ENCODE measurements at regions not wholly inside any gene's neighbourhood (a gene's known extent, or its start where the extent isn't known, plus 50 kb on each side); places are given as distances from the start of the nearest gene placed in this dataset.

DNA sequence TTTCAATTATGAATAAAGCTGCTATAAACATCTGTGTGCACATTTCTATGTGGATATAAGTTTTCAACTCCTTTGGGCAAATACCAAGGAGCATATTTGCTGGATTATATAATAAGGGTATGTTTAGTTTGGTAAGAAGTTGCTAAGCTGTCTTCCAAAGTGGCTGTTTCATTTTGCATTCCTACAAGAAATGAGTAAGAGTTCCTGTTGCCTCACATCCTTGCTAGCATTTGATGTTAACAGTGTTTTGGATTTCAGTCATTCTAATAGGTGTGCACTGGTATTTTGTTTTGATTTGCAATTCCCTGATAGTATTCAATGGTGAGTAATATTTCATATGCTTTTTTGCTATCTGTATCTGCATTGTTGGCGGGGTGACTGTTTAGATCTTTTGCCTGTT lies 120.7 kb upstream of the MDFIC2 start:
- TF ChIP-seq, protein P1, sequence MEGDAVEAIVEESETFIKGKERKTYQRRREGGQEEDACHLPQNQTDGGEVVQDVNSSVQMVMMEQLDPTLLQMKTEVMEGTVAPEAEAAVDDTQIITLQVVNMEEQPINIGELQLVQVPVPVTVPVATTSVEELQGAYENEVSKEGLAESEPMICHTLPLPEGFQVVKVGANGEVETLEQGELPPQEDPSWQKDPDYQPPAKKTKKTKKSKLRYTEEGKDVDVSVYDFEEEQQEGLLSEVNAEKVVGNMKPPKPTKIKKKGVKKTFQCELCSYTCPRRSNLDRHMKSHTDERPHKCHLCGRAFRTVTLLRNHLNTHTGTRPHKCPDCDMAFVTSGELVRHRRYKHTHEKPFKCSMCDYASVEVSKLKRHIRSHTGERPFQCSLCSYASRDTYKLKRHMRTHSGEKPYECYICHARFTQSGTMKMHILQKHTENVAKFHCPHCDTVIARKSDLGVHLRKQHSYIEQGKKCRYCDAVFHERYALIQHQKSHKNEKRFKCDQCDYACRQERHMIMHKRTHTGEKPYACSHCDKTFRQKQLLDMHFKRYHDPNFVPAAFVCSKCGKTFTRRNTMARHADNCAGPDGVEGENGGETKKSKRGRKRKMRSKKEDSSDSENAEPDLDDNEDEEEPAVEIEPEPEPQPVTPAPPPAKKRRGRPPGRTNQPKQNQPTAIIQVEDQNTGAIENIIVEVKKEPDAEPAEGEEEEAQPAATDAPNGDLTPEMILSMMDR (IDR thresholded peaks at IDR 0.05; ENCODE audit: low read length) = no peak
- no peak for TF ChIP-seq EZH2 (IDR thresholded peaks at IDR 0.05; ENCODE audit: borderline replicate concordance, low read length)

Data from OCI-LY1 (cell line).